H9 (cell line): ENCODE measurements at regions not wholly inside any gene's neighbourhood (a gene's known extent, or its start where the extent isn't known, plus 50 kb on each side); places are given as distances from the start of the nearest gene placed in this dataset.

Experiments used
- DNase-seq: peaks from one replicate; pipeline ENCODE4 v3.0.0-alpha.2; 2017
- H2AFZ ChIP-seq: one replicate; pipeline ENCODE4 v1.6.1; 2013; ENCODE audit warnings: mild to moderate bottlenecking, low read length, control low read depth, moderate library complexity
- H2AK5ac ChIP-seq: 2 replicates; pipeline ENCODE4 v1.6.1; 2013; ENCODE audit warnings: low read length, control low read depth, mixed read lengths; ENCODE audit not compliant: insufficient read length
- H2BK120ac ChIP-seq: one replicate; pipeline ENCODE4 v1.6.1; 2013; ENCODE audit warnings: low read depth, mild to moderate bottlenecking, low read length, control low read depth, inconsistent platforms; ENCODE audit not compliant: poor library complexity, severe bottlenecking
- H2BK12ac ChIP-seq: 2 replicates; pipeline ENCODE4 v1.6.1; 2013; ENCODE audit warnings: low read length, control low read depth, mixed read lengths, low read depth; ENCODE audit not compliant: insufficient read length
- H2BK15ac ChIP-seq: 2 replicates; pipeline ENCODE4 v1.6.1; 2013; ENCODE audit warnings: low read depth, low read length, control low read depth
- H2BK20ac ChIP-seq: one replicate; pipeline ENCODE4 v1.6.1; 2013; ENCODE audit warnings: low read depth, mild to moderate bottlenecking, low read length, control low read depth, inconsistent platforms; ENCODE audit not compliant: poor library complexity, severe bottlenecking
- H2BK5ac ChIP-seq: 2 replicates; pipeline ENCODE4 v1.6.1; 2013; ENCODE audit warnings: low read length, control low read depth, mixed read lengths; ENCODE audit not compliant: insufficient read length
- H3K14ac ChIP-seq: 2 replicates; pipeline ENCODE4 v1.6.1; 2013; ENCODE audit warnings: low read length, control low read depth; ENCODE audit not compliant: insufficient read depth
- H3K18ac ChIP-seq: 2 replicates; pipeline ENCODE4 v1.6.1; 2013; ENCODE audit warnings: low read depth, mild to moderate bottlenecking, mixed read lengths, low read length, control low read depth; ENCODE audit not compliant: insufficient read length
- H3K23ac ChIP-seq: 2 replicates; pipeline ENCODE4 v1.6.1; 2013; ENCODE audit warnings: low read length, control low read depth, mixed read lengths, low read depth; ENCODE audit not compliant: insufficient read length
- H3K23me2 ChIP-seq: 2 replicates; pipeline ENCODE4 v1.6.1; 2013; ENCODE audit warnings: low read depth, mild to moderate bottlenecking, mixed read lengths, low read length, control low read depth; ENCODE audit not compliant: insufficient read length, poor library complexity, severe bottlenecking
- H3K27ac ChIP-seq: 2 replicates; pipeline ENCODE4 v1.5.1; 2013; ENCODE audit warnings: low read length, control low read depth, mixed read lengths, low read depth; ENCODE audit not compliant: insufficient read length
- H3K27me3 ChIP-seq: 2 replicates; pipeline ENCODE4 v1.6.1; 2013; ENCODE audit warnings: low read length, control low read depth, inconsistent platforms; ENCODE audit not compliant: insufficient read depth
- H3K4ac ChIP-seq: 2 replicates; pipeline ENCODE4 v1.6.1; 2013; ENCODE audit warnings: low read depth, mild to moderate bottlenecking, control low read depth, inconsistent platforms, low read length, moderate library complexity
- H3K4me1 ChIP-seq: 2 replicates; pipeline ENCODE4 v1.6.1; 2013; ENCODE audit warnings: low read length, control low read depth, inconsistent platforms; ENCODE audit not compliant: insufficient read depth
- H3K4me2 ChIP-seq: 2 replicates; pipeline ENCODE4 v1.6.1; 2013; ENCODE audit warnings: low read length, control low read depth, mixed read lengths; ENCODE audit not compliant: insufficient read length, insufficient read depth
- H3K56ac ChIP-seq: 2 replicates; pipeline ENCODE4 v1.6.1; 2013; ENCODE audit warnings: low read depth, mild to moderate bottlenecking, mixed read lengths, low read length, control low read depth; ENCODE audit not compliant: insufficient read length
- H3K79me1 ChIP-seq: 2 replicates; pipeline ENCODE4 v1.6.1; 2013; ENCODE audit warnings: low read depth, mild to moderate bottlenecking, moderate library complexity, low read length, control low read depth, inconsistent platforms; ENCODE audit not compliant: insufficient read depth, poor library complexity, severe bottlenecking
- H3K79me2 ChIP-seq: 2 replicates; pipeline ENCODE4 v1.6.1; 2013; ENCODE audit warnings: low read length, control low read depth, inconsistent platforms; ENCODE audit not compliant: insufficient read depth
- H3K9ac ChIP-seq: 2 replicates; pipeline ENCODE4 v1.6.1; 2013; ENCODE audit warnings: low read length, control low read depth, mixed read lengths; ENCODE audit not compliant: insufficient read length; ENCODE audit errors: extremely low read depth
- H3K9me3 ChIP-seq: one replicate; pipeline ENCODE4 v1.6.1; 2013; ENCODE audit warnings: low read depth, low read length, inconsistent platforms; ENCODE audit not compliant: control insufficient read depth
- H3T11ph ChIP-seq: one replicate; pipeline ENCODE4 v1.6.1; 2013; ENCODE audit warnings: mild to moderate bottlenecking, low read length, control low read depth, inconsistent platforms
- H4K20me1 ChIP-seq: one replicate; pipeline ENCODE4 v1.6.1; 2013; ENCODE audit not compliant: control insufficient read depth, insufficient read length, insufficient read depth
- H4K5ac ChIP-seq: 2 replicates; pipeline ENCODE4 v1.6.1; 2013; ENCODE audit warnings: low read depth, mild to moderate bottlenecking, mixed read lengths, low read length, control low read depth; ENCODE audit not compliant: insufficient read length
- H4K8ac ChIP-seq: replicated peaks from 2 replicates; pipeline ENCODE4 v1.6.1; 2013; ENCODE audit warnings: low read length, control low read depth, mixed read lengths, low read depth; ENCODE audit not compliant: insufficient read length
- H4K91ac ChIP-seq: 2 replicates; pipeline ENCODE4 v1.6.1; 2013; ENCODE audit warnings: low read depth, mild to moderate bottlenecking, moderate library complexity, mixed read lengths, low read length, control low read depth; ENCODE audit not compliant: insufficient read length
- H3K27ac Mint-ChIP-seq, 3 experiments: 2 replicates in 2 of 3; 3 replicates in 1 of 3; pipeline ENCODE4 v1.8.0; 2020 to 2021; ENCODE audit warnings: mixed read lengths in 3 of 3, mild to moderate bottlenecking in 1 of 3, moderate library complexity in 1 of 3
- H3K27me3 Mint-ChIP-seq: 2 replicates; pipeline ENCODE4 v1.8.0; 2021; ENCODE audit warnings: low read depth, mild to moderate bottlenecking, moderate library complexity, mixed read lengths
- H3K36me3 Mint-ChIP-seq, 3 experiments: 2 replicates in 2 of 3; 3 replicates in 1 of 3; pipeline ENCODE4 v1.8.0; 2020 to 2021; ENCODE audit warnings: low read depth in 3 of 3, mixed read lengths in 3 of 3; ENCODE audit not compliant: insufficient read depth in 1 of 3
- H3K4me1 Mint-ChIP-seq, 2 experiments: 2 replicates each; pipeline ENCODE4 v1.8.0; 2020; ENCODE audit warnings: mixed read lengths in 2 of 2
- H3K4me3 Mint-ChIP-seq, 2 experiments: 2 replicates in 1 of 2; 3 replicates in 1 of 2; pipeline ENCODE4 v1.8.0; 2020 to 2021; ENCODE audit warnings: mild to moderate bottlenecking in 2 of 2, mixed read lengths in 2 of 2, moderate library complexity in 1 of 2
- H3K9me3 Mint-ChIP-seq, 2 experiments: 2 replicates in 1 of 2; 3 replicates in 1 of 2; pipeline ENCODE4 v1.8.0; 2020; ENCODE audit warnings: mild to moderate bottlenecking in 2 of 2, mixed read lengths in 2 of 2, moderate library complexity in 1 of 2
- WGBS: extraction: QIAGEN DNeasy Blood & Tissue Kit; methylation state at CpG from one replicate; pipeline ENCODE4 v1.1.7; 2013; ENCODE audit warnings: missing lambda C conversion rate, low lambda C conversion rate, mixed read lengths; ENCODE audit not compliant: insufficient read length; ENCODE audit errors: extremely low coverage; 5-methylcytosine and 5-hydroxymethylcytosine counted together
- TF ChIP-seq, protein P1 (sequence below): fragments of 200-600 bp; sonication (generic); conservative IDR thresholded peaks from 3 replicates; pipeline ENCODE4 v1.8.0; 2021; ENCODE audit warnings: antibody characterized with exemption, mild to moderate bottlenecking

DNA sequence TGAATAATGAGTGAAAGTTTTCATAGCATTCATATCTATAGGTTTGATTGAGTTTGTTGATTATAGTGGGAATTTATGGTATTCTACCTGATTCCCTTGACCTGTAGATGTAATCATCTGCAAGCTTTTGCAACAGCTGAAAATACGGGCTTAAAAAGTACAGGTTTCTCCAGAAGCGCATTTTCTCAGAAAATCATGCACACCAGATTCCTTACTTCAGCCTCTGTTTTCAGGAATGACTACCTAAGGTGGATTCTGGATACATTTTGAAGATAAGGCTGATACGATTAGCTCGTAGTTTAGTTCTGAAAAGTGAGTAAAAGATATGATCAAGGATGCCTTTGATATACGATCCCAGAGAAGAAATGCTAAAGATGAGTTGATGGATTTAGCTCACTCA lies 694.8 kb upstream of the CDH10 start:
- Histone ChIP-seq H3K79me1 (no peaks in the 10 kb centered on the region), H3K27ac (no peak overlapping the region), H3K56ac (no peak overlapping the region), H3K4me2 (no peak overlapping the region), H3K9me3 (no peaks in the 10 kb centered on the region), H3K23ac (no peak overlapping the region), H3K23me2 (no peaks in the 10 kb centered on the region), H2BK5ac (no peak overlapping the region), H2BK15ac (no peak overlapping the region), H3K4me1 (no peaks in the 10 kb centered on the region), H3T11ph (no peak overlapping the region), H2AFZ (no peak overlapping the region), H2BK20ac (no peak overlapping the region), H3K4ac (no peak overlapping the region), H4K20me1 (no peaks in the 10 kb centered on the region), H3K27me3 (no peaks in the 10 kb centered on the region), H3K18ac (no peak overlapping the region), H2AK5ac (no peak overlapping the region), H3K79me2 (no peaks in the 10 kb centered on the region), H3K14ac (no peak overlapping the region), H4K5ac (no peak overlapping the region), H4K91ac (no peak overlapping the region), H2BK12ac (no peak overlapping the region), H3K9ac (no peak overlapping the region), H2BK120ac (no peak overlapping the region), H4K8ac (no peak overlapping the region)
- no peak overlapping the region for H3K27ac Mint-ChIP-seq
- no peaks in the 10 kb centered on the region for H3K27me3 Mint-ChIP-seq
- WGBS = no CpG with 5 or more reads among the region's 5 CpGs
- TF ChIP-seq, protein P1, sequence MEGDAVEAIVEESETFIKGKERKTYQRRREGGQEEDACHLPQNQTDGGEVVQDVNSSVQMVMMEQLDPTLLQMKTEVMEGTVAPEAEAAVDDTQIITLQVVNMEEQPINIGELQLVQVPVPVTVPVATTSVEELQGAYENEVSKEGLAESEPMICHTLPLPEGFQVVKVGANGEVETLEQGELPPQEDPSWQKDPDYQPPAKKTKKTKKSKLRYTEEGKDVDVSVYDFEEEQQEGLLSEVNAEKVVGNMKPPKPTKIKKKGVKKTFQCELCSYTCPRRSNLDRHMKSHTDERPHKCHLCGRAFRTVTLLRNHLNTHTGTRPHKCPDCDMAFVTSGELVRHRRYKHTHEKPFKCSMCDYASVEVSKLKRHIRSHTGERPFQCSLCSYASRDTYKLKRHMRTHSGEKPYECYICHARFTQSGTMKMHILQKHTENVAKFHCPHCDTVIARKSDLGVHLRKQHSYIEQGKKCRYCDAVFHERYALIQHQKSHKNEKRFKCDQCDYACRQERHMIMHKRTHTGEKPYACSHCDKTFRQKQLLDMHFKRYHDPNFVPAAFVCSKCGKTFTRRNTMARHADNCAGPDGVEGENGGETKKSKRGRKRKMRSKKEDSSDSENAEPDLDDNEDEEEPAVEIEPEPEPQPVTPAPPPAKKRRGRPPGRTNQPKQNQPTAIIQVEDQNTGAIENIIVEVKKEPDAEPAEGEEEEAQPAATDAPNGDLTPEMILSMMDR = no peak
- H3K4me1 Mint-ChIP-seq = peaks cover 4 to 6% of the 10 kb centered on the region in 2 experiments; a peak in 2 of 4 replicates
- H3K9me3 Mint-ChIP-seq = peaks cover 11 to 13% of the 10 kb centered on the region in 2 experiments
- peaks cover 10 to 37% (median 23%) of the 10 kb centered on the region in 3 experiments for H3K36me3 Mint-ChIP-seq
- no peak for DNase-seq
- no peak overlapping the region for H3K4me3 Mint-ChIP-seq
